GM10248 (cell line): ENCODE measurements at regions not wholly inside any gene's neighbourhood (a gene's known extent, or its start where the extent isn't known, plus 50 kb on each side); places are given as distances from the start of the nearest gene placed in this dataset.
"Not testable (repeated sequence)": the region's sequence is repeated elsewhere in the genome, so short reads cannot be mapped to it uniquely, and the experiment has no call there.

ENCODE experiments used
- CTCF ChIA-PET: fragments of 300-600 bp; sonication (Branson Sonifier 250); formaldehyde crosslinking; extraction: SDS; loops from one replicate; lab custom pipeline; 2021; ENCODE audit warnings: antibody characterized with exemption; lab: Yijun Ruan, JAX
- POLR2A ChIA-PET: fragments of 350-650 bp; sonication (Branson Sonifier 250); formaldehyde crosslinking; extraction: SDS; loops from one replicate; lab custom pipeline; 2020; ENCODE audit warnings: antibody characterized with exemption; lab: Yijun Ruan, JAX
- DNase-seq: peaks from one replicate; pipeline ENCODE4 v3.0.0; 2012; ENCODE audit errors: extremely low spot score
- TF ChIP-seq, protein P1 (sequence below): IDR thresholded peaks from 2 replicates; pipeline ENCODE4 v1.5.1; 2012; ENCODE audit warnings: mild to moderate bottlenecking, low read depth; ENCODE audit errors: extremely low read depth, missing control alignments, control extremely low read depth

DNA sequence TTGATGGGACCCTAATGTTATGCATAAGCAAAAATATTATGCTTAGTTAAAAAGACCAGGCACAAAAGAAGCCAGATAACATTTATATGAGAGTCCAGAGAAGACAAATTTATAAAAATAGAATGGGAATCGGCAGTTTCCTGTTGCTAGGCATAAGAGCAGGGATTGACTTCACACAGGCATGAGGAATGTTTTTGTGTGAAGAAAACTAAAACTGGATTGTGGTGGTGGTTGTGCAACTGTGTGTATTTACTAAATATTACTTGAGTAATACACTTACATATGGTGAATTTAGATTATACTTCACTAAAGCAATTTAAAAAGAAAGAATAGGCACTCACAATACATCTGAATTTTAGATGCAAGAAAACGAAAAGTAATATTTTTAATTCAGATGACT lies 108.3 kb downstream of the SLITRK1 start:
- ChIA-PET POLR2A (no interaction called here), CTCF (no interaction called here)
- no peak for DNase-seq

DNA sequence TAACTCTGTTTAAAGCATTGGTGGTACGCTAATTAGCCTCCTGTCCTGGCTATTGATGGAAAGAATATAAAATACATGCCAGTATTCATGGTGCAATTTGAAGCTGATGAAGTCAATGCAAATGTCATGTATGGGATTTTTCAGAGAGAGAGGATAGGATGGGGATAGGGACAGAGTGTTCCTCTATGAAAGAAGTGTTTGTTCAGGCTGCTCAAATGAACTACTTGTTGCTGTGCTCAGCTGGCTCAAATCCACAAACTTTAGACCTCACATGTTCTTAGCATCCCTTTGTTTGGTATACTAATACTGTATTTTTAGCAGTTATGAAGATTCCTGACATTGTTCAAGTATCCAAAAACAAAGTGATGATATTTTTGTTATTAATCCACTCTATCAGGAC lies 116.5 kb downstream of the SLITRK1 start:
- no peak for DNase-seq
- TF ChIP-seq, protein P1, sequence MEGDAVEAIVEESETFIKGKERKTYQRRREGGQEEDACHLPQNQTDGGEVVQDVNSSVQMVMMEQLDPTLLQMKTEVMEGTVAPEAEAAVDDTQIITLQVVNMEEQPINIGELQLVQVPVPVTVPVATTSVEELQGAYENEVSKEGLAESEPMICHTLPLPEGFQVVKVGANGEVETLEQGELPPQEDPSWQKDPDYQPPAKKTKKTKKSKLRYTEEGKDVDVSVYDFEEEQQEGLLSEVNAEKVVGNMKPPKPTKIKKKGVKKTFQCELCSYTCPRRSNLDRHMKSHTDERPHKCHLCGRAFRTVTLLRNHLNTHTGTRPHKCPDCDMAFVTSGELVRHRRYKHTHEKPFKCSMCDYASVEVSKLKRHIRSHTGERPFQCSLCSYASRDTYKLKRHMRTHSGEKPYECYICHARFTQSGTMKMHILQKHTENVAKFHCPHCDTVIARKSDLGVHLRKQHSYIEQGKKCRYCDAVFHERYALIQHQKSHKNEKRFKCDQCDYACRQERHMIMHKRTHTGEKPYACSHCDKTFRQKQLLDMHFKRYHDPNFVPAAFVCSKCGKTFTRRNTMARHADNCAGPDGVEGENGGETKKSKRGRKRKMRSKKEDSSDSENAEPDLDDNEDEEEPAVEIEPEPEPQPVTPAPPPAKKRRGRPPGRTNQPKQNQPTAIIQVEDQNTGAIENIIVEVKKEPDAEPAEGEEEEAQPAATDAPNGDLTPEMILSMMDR, result no peak
- POLR2A ChIA-PET, result no interaction called here
- CTCF ChIA-PET, result no interaction called here

More for the DNA sequence above, 108.3 kb downstream of the SLITRK1 start:
- TF ChIP-seq, protein P1, result no peak

DNA sequence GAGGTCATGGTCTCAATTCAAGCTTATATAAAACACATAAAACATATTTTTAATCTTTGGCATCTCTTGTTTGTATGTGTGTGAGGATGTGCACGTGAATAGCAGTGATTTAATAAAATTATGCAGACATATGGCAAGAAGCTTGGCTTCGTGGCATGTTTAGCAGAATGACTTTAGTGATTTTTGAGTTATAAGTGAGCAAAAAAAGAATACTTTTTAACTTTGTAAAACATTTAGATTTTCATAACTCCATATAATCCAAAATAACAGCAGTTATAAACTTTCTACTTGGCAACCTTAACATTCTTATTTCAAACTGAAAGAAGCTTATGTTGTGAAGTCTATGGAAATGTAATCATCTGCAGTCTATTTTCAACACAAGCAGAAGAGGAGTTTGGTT lies 120.6 kb downstream of the SLITRK1 start:
- DNase-seq, result no peak
- TF ChIP-seq, protein P1, result no peak
- ChIA-PET CTCF (no interaction called here), POLR2A (no interaction called here)

DNA sequence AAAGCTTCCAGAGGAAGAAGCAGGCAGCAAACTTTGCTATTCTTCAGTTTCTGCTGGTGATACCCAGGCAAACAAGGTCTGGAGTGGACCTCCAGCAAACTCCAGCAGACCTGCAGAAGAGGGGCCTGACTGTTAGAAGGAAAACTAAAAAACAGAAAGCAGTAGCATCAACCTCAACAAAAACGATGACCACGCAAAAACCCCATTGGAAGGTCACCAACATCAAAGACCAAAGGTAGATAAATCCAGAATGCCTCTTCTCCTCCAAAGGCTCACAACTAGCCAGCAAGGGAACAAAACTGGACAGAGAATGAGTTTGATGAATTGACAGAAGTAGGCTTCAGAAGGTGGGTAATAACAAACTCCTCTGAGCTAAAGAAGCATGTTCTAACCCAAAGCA lies 127.1 kb downstream of the SLITRK1 start:
- POLR2A ChIA-PET, DNase-seq, CTCF ChIA-PET: not testable (repeated sequence)

DNA sequence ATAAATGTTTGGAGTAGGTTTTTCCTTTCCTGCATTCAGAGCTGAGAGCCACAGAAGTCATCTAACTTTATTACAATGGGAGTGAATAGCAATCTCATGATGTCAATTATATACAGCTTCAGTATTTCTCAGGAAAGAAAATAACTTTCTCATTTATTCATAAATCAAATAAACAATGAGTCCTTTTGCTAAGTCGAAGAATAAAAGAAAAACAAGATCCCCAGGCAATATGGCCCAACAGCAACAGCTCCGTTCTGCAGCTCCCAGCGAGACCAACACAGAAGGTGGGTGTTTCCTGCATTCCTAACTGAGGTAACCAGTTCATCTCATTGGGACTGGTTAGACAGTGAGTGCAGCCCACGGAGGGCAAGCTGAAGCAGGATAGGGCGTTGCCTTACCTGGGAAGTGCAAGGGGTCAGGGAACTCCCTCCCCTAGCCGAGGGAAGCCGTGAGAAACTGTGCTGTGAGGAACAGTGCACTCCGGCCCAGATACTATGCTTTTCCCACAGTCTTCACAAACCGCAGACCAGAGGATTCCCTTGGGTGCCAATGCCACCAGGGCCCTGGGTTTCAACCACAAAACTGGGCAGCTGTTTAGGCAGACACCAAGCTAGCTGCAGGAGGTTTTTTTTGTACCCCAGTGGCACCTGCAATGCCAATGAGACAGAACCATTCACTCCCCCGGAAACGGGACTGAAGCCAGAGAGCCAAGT lies 128.2 kb downstream of the SLITRK1 start:
- POLR2A ChIA-PET, result no interaction called here
- TF ChIP-seq, protein P1, result no peak
- CTCF ChIA-PET, result no interaction called here
- DNase-seq, result no peak

DNA sequence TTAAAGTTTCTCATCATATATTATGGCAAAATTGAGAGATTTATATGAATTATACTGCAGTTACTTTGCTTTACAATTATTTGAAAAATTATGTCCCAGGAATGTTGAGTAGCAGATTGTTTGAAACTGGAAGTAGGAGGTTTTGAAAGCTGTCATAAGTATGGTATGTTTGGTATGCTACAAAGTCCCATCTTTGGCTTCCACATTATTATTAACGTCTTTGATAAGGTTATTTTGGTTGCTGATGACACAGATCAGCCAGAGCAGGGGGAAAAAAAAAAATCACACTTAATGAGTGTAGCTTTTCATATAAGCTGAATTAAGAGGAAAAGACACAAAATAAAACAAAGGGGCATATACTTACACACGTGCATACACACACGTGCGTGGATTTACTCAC lies 130.1 kb downstream of the SLITRK1 start:
- TF ChIP-seq, protein P1, result no peak
- DNase-seq, result no peak
- ChIA-PET CTCF (interaction anchor here (1.3 kb wide), 1 partner anchor 11 kb away, joined by 3 read pairs; no protein-coding TSS in a partner anchor), POLR2A (no interaction called here)

DNA sequence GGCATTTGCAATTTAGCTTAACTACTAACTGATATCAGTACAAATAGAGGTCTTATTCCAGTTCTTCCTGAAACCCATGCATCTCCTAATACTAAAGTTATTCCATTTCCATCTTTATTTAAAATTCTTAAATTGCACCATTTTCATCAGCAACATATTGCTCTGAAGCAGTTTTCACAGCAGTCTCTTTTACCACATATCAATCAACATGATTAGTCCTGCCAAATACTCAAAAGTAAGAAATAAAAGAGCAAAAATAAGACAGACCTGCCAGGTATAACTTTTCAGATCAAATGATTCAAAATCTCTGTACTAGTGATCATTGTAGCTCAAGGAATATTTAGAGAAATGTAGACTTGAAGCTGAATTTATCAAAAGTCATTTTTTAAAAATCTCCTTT lies 141.7 kb downstream of the SLITRK1 start:
- ChIA-PET POLR2A (no interaction called here), CTCF (no interaction called here)
- TF ChIP-seq, protein P1, result no peak
- DNase-seq, result no peak
